Renal pelvis (tissue), 1 donor: ENCODE measurements at regions not wholly inside any gene's neighbourhood (a gene's known extent, or its start where the extent isn't known, plus 50 kb on each side); places are given as distances from the start of the nearest gene placed in this dataset.
A peak's percentile ranks its signal among the peaks of the same experiment; 100 is the strongest.

ENCODE experiments used
- DNase-seq: peaks from one replicate; pipeline ENCODE4 v3.0.0-alpha.2; 2013

DNA sequence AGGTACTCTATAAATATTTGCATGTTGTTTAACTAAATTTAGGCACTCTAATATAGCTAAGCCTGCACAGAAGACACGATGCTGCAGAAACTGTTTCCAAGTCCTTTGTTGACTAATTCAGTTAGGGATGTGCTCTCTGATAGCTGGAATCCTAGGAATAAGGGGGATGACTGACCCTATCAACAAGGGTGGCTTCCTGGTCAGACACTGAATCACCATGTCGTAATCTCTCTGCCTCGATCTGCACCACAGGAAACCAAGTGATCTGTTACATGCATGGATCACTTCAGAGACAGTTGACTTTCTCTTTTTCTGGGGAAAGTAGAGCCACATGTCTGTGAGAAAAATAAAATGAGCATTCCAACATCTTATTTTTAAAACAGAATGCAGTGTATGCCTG is 169.1 kb downstream of the GUCY2F start:
- DNase-seq: no peak

- no peak for DNase-seq
These were observed 171.9 kb downstream of the GUCY2F start for GRCh38 chrX:109310031-109310430.

DNA sequence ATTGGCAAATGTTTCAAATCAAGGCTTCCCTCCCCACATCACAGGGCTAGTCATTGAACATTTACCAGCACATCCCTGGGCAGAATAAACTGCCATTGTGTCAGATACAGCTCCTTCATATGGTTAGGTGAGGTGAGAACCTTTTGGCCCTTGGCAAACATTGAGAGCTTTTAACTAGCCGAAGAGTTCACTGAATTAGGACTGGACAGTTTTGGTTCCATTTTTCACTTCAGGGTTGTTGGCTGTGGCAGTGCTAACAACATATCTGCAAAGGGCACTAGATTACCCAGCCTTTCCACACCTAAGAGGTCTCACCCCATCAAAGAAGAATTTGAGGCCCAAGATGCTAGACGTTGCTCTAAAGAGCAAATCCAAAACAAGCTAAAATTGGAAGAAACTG is 180.7 kb downstream of the GUCY2F start:
- no peak for DNase-seq

DNA sequence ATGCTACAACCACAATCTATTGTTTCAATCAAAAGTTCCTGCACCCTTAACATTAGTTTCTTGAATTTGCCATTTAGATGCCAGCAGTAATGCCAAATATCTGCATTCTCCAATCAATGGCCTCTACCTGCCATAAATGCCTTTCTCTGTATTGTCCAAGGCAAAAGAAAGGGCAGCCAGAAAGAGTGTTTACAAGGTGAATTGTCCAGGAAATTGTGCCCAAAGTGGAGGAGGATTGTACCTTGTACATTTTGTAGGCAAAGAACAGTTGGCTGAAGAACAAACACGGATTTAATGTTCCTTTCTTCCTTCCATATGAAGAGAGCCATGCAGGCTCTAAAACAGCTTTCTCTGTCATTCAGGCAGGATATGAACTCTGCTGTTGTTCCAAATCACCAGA is 181.5 kb downstream of the GUCY2F start:
- DNase-seq: no peak

DNA sequence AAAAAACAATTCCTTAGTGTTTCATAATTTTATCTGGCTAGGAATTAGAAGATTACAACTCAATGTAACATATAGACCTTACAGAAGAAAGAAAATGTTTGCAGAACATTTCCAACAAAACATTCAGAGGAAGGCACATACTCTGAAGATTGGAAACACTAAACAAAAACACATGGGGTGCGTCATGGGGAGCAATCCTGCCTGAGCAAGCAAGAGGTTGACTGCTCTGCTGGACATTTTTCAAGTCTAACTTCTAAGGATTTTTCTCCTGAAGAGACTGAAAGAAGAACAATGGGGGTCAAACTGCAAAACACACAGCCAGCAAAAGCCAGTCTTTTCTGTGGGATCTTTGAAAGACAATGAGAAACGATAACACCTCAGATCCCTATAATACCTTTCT is 182.8 kb downstream of the GUCY2F start:
- no peak for DNase-seq

GRCh38 chrX:109294097-109294814 is 187.6 kb downstream of the GUCY2F start:
- no peak for DNase-seq

DNA sequence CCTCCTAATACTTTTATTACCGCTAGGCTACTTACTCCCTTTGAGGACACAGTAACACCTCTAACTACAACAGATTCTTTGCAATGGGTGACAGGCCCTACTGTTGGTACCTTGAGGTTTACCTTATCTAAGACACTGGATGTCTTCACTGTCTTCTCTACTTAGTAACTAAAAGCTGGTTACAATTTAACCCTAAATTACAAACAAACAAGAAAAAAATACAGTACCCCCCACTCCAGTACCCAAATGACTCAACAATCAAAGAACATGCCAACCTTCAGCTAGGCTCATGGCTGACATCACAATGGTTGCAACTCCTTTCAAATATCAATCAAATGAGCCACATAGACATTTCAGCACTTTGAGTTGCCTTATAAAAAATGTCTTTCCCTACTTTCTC is 198.0 kb downstream of the GUCY2F start:
- no peak for DNase-seq

- DNase-seq: peak; percentile 48
These were observed 200.2 kb downstream of the GUCY2F start for GRCh38 chrX:109281483-109282275.

DNA sequence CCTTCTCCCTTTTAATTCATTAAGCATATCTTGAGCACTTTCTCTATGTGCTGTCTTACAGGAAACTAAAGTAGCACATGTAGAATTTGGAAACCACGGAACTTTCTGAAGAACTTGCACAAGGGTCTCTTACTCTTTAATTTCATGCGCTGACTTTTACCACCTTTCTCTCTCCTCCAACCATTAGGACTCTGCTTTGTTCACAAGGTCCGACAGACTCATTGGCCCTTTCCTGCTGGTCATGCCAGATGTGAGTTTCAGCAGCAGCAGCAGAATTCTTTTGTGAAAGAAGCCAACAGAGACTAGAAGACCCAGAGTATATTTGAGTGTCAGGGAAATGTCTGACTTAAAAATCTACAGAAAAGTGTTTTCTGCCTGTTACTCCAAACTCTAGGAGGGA is 207.1 kb downstream of the GUCY2F start:
- DNase-seq: no peak

DNA sequence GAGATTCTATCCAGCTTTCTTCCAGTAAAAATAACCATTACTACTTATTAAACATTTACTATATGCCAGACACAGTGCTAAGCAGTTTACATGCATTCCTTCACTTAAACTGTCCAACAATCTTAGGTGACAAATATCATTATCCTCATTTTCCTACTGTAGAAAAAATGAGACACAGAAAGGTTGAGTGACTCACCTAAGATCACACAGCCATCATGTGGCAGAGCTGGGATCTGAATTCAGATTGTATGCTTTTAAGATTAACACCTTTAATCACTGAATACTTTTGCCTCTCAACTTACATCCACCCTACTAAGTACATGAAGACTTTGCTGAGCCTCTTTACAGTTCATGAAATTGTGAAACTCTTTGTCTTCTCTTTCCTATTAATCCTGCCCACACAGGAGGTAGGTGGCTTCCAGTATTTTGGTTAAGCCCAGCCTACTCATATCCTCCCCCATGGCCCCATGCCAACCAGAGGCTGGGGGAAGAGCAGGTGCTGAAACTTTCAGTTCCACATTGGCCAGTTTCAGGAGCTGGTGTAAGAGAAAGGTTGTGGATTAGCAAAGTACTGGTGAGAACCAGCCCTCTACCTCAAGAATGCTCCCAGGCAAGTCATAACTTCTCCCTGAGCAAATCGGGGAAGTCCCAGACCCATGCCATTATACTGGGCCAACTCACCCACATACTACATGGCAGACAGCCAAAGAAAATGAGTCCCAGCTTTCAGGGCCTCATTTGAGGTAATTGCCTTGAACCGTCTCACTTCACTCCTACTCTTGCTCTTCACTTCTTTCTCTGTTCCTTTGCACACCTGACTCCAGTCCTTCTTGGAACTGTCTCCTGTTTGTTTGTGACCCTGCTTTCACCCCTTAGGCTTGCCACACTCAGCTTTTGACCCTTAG is 211.1 kb downstream of the GUCY2F start:
- no peak for DNase-seq

- no peak for DNase-seq
These were observed 213.5 kb downstream of the GUCY2F start for GRCh38 chrX:109268340-109268739.

- no peak for DNase-seq
These were observed 215.9 kb downstream of the GUCY2F start for GRCh38 chrX:109266034-109266433.

GRCh38 chrX:109264878-109265277 is 217.0 kb downstream of the GUCY2F start:
- DNase-seq: no peak

GRCh38 chrX:109261279-109261678 is 220.6 kb downstream of the GUCY2F start:
- no peak for DNase-seq

- DNase-seq: no peak
These were observed 229.1 kb downstream of the GUCY2F start for GRCh38 chrX:109252789-109253188.

DNA sequence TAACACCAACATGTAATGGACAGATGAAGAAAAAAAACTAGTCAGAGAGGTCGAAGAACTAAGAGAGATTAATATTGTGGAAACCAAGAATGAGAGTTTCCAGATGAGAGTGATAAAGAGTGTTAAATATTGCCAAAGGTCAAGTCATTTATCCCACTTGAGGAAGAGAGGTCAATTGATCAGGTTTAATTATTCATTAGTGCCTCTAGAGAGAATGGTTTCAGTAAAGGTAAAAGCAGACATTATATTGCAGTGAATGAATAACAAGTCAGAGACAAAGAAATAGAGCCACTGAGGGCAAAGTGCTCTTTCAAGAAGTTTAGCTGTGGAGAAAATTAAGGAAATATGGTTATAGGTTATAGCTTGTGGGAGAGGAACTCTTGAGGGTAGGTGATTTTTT is 263.1 kb downstream of the GUCY2F start:
- no peak for DNase-seq

- DNase-seq: peak; percentile 3
These were observed 282.2 kb downstream of the GUCY2F start for GRCh38 chrX:109199726-109200125.

GRCh38 chrX:109190542-109190941 is 291.3 kb downstream of the GUCY2F start:
- no peak for DNase-seq

DNA sequence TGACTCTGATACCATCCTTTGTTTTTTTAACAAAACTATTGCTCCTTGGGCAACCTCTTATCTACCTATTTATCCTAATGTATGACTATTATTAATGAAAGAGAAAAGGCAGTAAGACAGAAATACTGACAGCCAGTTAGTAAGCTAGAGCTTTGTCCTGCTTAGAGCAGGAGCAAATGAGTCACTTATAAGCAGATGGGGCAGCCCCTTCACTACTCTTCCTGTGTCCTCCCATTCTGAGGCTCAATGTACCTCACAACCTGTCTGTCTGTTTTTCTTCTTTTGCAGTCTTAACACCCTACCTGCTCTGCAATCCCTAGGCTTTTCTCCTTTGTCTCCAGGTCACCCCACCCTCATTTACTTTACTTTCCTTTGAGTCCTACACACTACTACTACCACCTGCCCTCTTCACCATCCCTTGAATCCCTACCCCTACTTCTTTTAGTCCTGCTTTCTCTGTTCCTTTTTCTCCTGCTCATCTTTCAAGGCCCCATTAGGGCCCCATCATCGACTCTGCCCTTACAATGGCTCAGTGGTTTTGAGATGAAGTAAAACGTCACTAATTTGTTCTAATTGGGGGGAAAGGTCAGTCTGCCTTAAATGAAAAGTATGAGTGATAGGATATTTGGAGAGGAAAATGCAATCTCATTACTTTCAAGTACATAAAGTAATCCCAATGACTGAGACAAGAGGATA is 294.3 kb downstream of the GUCY2F start:
- DNase-seq: no peak

DNA sequence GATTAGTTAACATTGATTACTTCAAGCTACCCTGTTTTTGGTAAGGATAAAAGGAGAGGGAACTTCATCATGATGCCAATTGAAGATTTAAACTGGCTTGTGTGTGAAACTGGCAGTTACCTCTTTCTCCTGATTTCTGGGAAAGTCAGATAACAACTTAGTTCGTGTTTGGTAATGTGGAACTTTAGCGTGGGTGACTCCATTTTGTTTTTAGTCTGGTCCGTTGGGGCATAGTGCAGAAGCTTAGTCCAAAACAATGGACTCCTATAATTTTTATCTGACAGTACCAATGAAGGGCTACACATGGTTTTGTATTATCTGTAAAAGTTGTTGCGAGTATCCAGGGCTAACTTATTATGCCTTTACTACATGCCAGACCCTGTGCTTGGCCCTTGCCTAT is 294.9 kb downstream of the GUCY2F start:
- no peak for DNase-seq

GRCh38 chrX:109184506-109185139 is 297.3 kb downstream of the GUCY2F start:
- no peak for DNase-seq
